SK-N-SH (cell line): ENCODE measurements at regions not wholly inside any gene's neighbourhood (a gene's known extent, or its start where the extent isn't known, plus 50 kb on each side); places are given as distances from the start of the nearest gene placed in this dataset.

Experiments
- CTCF ChIA-PET: fragments of 300-600, 350-600 bp; formaldehyde crosslinking; extraction: SDS; loops from one replicate; lab custom pipeline; 2021; lab: Yijun Ruan, JAX
- POLR2A ChIA-PET: fragments of 350-600 bp; sonication (Branson Sonifier 250); formaldehyde crosslinking; extraction: SDS; loops from one replicate; lab custom pipeline; 2020; ENCODE audit warnings: antibody characterized with exemption, inconsistent platforms; lab: Yijun Ruan, JAX
- DNase-seq: peaks from one replicate; pipeline ENCODE4 v3.0.0; 2012
- H2AFZ ChIP-seq: fragments of 200-600 bp; sonication (generic); 2 replicates; pipeline ENCODE4 v1.8.1; 2016; ENCODE audit warnings: antibody characterized with exemption, mild to moderate bottlenecking, low read depth
- H3F3A ChIP-seq: fragments of 200-600 bp; sonication (generic); replicated peaks from 2 replicates; pipeline ENCODE3; 2016; ENCODE audit warnings: antibody characterized with exemption, mild to moderate bottlenecking; ENCODE audit not compliant: insufficient read depth
- H3K27ac ChIP-seq, 2 experiments: fragments of 200-500 bp in 1 of 2; fragments of 200-600 bp in 1 of 2; sonication (Bioruptor generic) in 1 of 2; sonication (generic), shearing (Covaris generic) in 1 of 2; 2 replicates each; pipeline versions ENCODE4 v1.5.1 to v1.6.1; 2014 to 2016; ENCODE audit warnings: low read depth in 2 of 2, inconsistent platforms in 1 of 2, low read length in 1 of 2, mild to moderate bottlenecking in 1 of 2, mixed read lengths in 1 of 2
- H3K27me3 ChIP-seq: fragments of 200-600 bp; sonication (generic), shearing (Covaris generic); 2 replicates; pipeline ENCODE4 v1.6.1; 2016; ENCODE audit warnings: mixed run types; ENCODE audit not compliant: insufficient read depth
- H3K36me3 ChIP-seq, 2 experiments: fragments of 200-500 bp in 1 of 2; fragments of 200-600 bp in 1 of 2; sonication (Bioruptor generic) in 1 of 2; sonication (generic) in 1 of 2; replicated peaks in 1 of 2; 2 replicates each; pipeline versions ENCODE3 to v1.5.1; 2014 to 2016; ENCODE audit warnings: low read length in 1 of 2, mild to moderate bottlenecking in 1 of 2; ENCODE audit not compliant: insufficient read depth in 2 of 2, control insufficient read depth in 1 of 2
- H3K4me1 ChIP-seq, 2 experiments: fragments of 200-500 bp in 1 of 2; fragments of 200-600 bp in 1 of 2; sonication (Bioruptor generic) in 1 of 2; sonication (generic), shearing (Covaris generic) in 1 of 2; 2 replicates each; pipeline versions ENCODE4 v1.5.1 to v1.6.1; 2014 to 2016; ENCODE audit warnings: low read depth in 1 of 2, low read length in 1 of 2, mixed run types in 1 of 2; ENCODE audit not compliant: insufficient read depth in 2 of 2, control insufficient read depth in 1 of 2
- H3K4me2 ChIP-seq: fragments of 200-600 bp; sonication (generic), shearing (Covaris generic); 2 replicates; pipeline ENCODE4 v1.6.1; 2017; ENCODE audit warnings: mixed run types
- H3K4me3 ChIP-seq, 2 experiments: fragments of 200-500 bp in 1 of 2; fragments of 200-600 bp in 1 of 2; sonication (Bioruptor generic) in 1 of 2; sonication (generic), shearing (Covaris generic) in 1 of 2; 2 replicates each; pipeline versions ENCODE4 v1.5.1 to v1.8.1; 2014 to 2016; ENCODE audit warnings: low read depth in 2 of 2, inconsistent platforms in 1 of 2, low read length in 1 of 2, mild to moderate bottlenecking in 1 of 2, mixed read lengths in 1 of 2, moderate library complexity in 1 of 2
- H3K79me2 ChIP-seq: fragments of 200-600 bp; sonication (generic); 2 replicates; pipeline ENCODE4 v1.8.1; 2017; ENCODE audit warnings: mild to moderate bottlenecking; ENCODE audit not compliant: insufficient read depth
- H3K9ac ChIP-seq: fragments of 200-600 bp; sonication (generic); 2 replicates; pipeline ENCODE4 v1.6.1; 2017; ENCODE audit warnings: mixed run types
- H3K9me2 ChIP-seq: fragments of 200-600 bp; sonication (generic); 2 replicates; pipeline ENCODE4 v1.6.1; 2017; ENCODE audit warnings: mixed run types
- H3K9me3 ChIP-seq: fragments of 200-600 bp; sonication (generic); 2 replicates; pipeline ENCODE4 v1.6.1; 2017; ENCODE audit warnings: mixed run types, mild to moderate bottlenecking, moderate library complexity
- H4K20me1 ChIP-seq: fragments of 200-600 bp; sonication (generic); 2 replicates; pipeline ENCODE4 v1.6.1; 2017; ENCODE audit warnings: mild to moderate bottlenecking, mixed run types; ENCODE audit not compliant: insufficient read depth
- CHD2 ChIP-seq: fragments of 150-350 bp; IDR thresholded peaks from 2 replicates; pipeline ENCODE4 v1.6.1; 2018; ENCODE audit warnings: low read length; ENCODE audit not compliant: partially characterized antibody
- ELF1 ChIP-seq: IDR thresholded peaks from 2 replicates; pipeline ENCODE4 v1.4.0; 2012
- EP300 ChIP-seq, 2 experiments: IDR thresholded peaks; 2 replicates each; pipeline versions ENCODE4 v1.4.0 to v1.6.1; 2012; ENCODE audit warnings: borderline replicate concordance in 1 of 2, low read depth in 1 of 2, low read length in 1 of 2
- EZH2phosphoT487 ChIP-seq: fragments of 200-600 bp; sonication (generic); IDR thresholded peaks from 2 replicates; pipeline ENCODE4 v1.6.1; 2017; ENCODE audit warnings: low read depth, mixed run types, mild to moderate bottlenecking, antibody characterized with exemption, moderate library complexity, borderline replicate concordance
- FOSL2 ChIP-seq: IDR thresholded peaks from 2 replicates; pipeline ENCODE4 v1.4.0; 2012; ENCODE audit warnings: low read depth, mild to moderate bottlenecking, moderate library complexity, borderline replicate concordance
- FOXJ3 ChIP-seq: sonication (generic); formaldehyde crosslinking; IDR thresholded peaks from 2 replicates; pipeline ENCODE4 v1.5.1; 2020; ENCODE audit warnings: mild to moderate bottlenecking, missing genetic modification reagents
- GABPA ChIP-seq: IDR thresholded peaks from 2 replicates; pipeline ENCODE4 v1.4.0; 2012; ENCODE audit warnings: low read depth, mild to moderate bottlenecking
- GATA2 ChIP-seq: sonication (generic); formaldehyde crosslinking; IDR thresholded peaks from 2 replicates; pipeline ENCODE4 v1.5.0; 2020; ENCODE audit warnings: mild to moderate bottlenecking, missing genetic modification reagents
- IRF3 ChIP-seq: fragments of 150-350 bp; IDR thresholded peaks from 2 replicates; pipeline ENCODE4 v1.6.1; 2016; ENCODE audit warnings: mild to moderate bottlenecking, low read depth, low read length
- MEF2A ChIP-seq: IDR thresholded peaks from 2 replicates; pipeline ENCODE4 v1.4.0; 2012; ENCODE audit warnings: low read depth, borderline replicate concordance
- MXI1 ChIP-seq: IDR thresholded peaks from 2 replicates; pipeline ENCODE4 v1.6.1; 2012; ENCODE audit warnings: mild to moderate bottlenecking, low read depth, low read length, improper control_type of control experiment
- NRF1 ChIP-seq: IDR thresholded peaks from 2 replicates; pipeline ENCODE4 v1.6.1; 2012; ENCODE audit warnings: low read depth, mild to moderate bottlenecking, low read length
- RAD21 ChIP-seq: IDR thresholded peaks from 2 replicates; pipeline ENCODE4 v1.6.1; 2012; ENCODE audit warnings: mild to moderate bottlenecking, low read length
- REST ChIP-seq: IDR thresholded peaks from 2 replicates; pipeline ENCODE4 v1.6.1; 2012; ENCODE audit warnings: mild to moderate bottlenecking, low read depth, low read length, moderate library complexity
- RFX5 ChIP-seq: IDR thresholded peaks from 2 replicates; pipeline ENCODE4 v1.6.1; 2012; ENCODE audit warnings: mild to moderate bottlenecking, improper control_type of control experiment, low read length
- TCF12 ChIP-seq: IDR thresholded peaks from 2 replicates; pipeline ENCODE4 v1.4.0; 2012
- YY1 ChIP-seq: IDR thresholded peaks from 2 replicates; pipeline ENCODE4 v1.4.0; 2012; ENCODE audit warnings: low read depth, mild to moderate bottlenecking
- ZBTB33 ChIP-seq: IDR thresholded peaks from 2 replicates; pipeline ENCODE4 v1.4.0; 2012; ENCODE audit warnings: low read depth, borderline replicate concordance
- WGBS: methylation state at CpG from one replicate; pipeline ENCODE4 v1.1.6; 2017; ENCODE audit warnings: low lambda C conversion rate; 5-methylcytosine and 5-hydroxymethylcytosine counted together

- H3F3A ChIP-seq = no peaks in the 10 kb centered on the region
- no peaks in the 10 kb centered on the region for H3K9me3 ChIP-seq
- TF ChIP-seq MXI1 (no peak), GABPA (no peak), EZH2phosphoT487 (no peak), TCF12 (no peak), YY1 (no peak), CHD2 (no peak), MEF2A (no peak), RFX5 (no peak), GATA2 (CRISPR knock-in tag) (no peak), RAD21 (no peak), NRF1 (no peak), REST (no peak)
- no peaks in the 10 kb centered on the region for H3K79me2 ChIP-seq
- H3K9me2 ChIP-seq = no peaks in the 10 kb centered on the region
- H3K9ac ChIP-seq = no peak overlapping the region
- H2AFZ ChIP-seq = no peak overlapping the region
- 13% methylated on average over 3 of the region's 3 CpGs for WGBS
- ChIA-PET POLR2A (no interaction called here), CTCF (no interaction called here)
- H4K20me1 ChIP-seq = no peaks in the 10 kb centered on the region
- H3K36me3 ChIP-seq = no peaks in the 10 kb centered on the region
- no peaks in the 10 kb centered on the region for H3K27me3 ChIP-seq
- no peak overlapping the region for H3K27ac ChIP-seq
- no peak overlapping the region for H3K4me3 ChIP-seq
- no peak overlapping the region for H3K4me2 ChIP-seq
- no peaks in the 10 kb centered on the region for H3K4me1 ChIP-seq
- DNase-seq = no peak
These were observed 153.5 kb downstream of the MACC1 start for GRCh38 chr7:20063644-20064043.

- Histone ChIP-seq H3K4me1 (no peaks in the 10 kb centered on the region), H3K36me3 (no peaks in the 10 kb centered on the region), H2AFZ (no peak overlapping the region), H3K4me3 (no peak overlapping the region), H3K4me2 (no peak overlapping the region), H3F3A (no peaks in the 10 kb centered on the region), H3K27me3 (no peaks in the 10 kb centered on the region), H3K27ac (no peak overlapping the region), H3K79me2 (no peaks in the 10 kb centered on the region), H4K20me1 (no peaks in the 10 kb centered on the region), H3K9me2 (no peaks in the 10 kb centered on the region), H3K9ac (no peak overlapping the region), H3K9me3 (no peaks in the 10 kb centered on the region)
- no peak for TF ChIP-seq ZBTB33
- no peak for TF ChIP-seq FOXJ3 (CRISPR knock-in tag)
- no peak for TF ChIP-seq EP300 (IDR thresholded peaks at IDR 0.05; ENCODE audit: borderline replicate concordance in 1 of 2, low read depth in 1 of 2, low read length in 1 of 2)
- no peak for TF ChIP-seq GABPA
- no peak for TF ChIP-seq ELF1
- no peak for TF ChIP-seq RAD21
- no peak for TF ChIP-seq FOSL2
- TF ChIP-seq NRF1 = no peak
- TF ChIP-seq MEF2A = no peak
- TF ChIP-seq IRF3 = no peak
- TF ChIP-seq REST = no peak
- ChIA-PET POLR2A (no interaction called here), CTCF (interaction anchor here (0.6 kb wide), 1 partner anchor 100 kb away, joined by 3 read pairs; no protein-coding TSS in a partner anchor)
- 15% methylated on average over 1 of the region's 1 CpG for WGBS
- DNase-seq = no peak
These were observed 154.3 kb downstream of the MACC1 start for GRCh38 chr7:20062932-20063331.
